Liver (tissue), 8 donors: ENCODE measurements at regions not wholly inside any gene's neighbourhood (a gene's known extent, or its start where the extent isn't known, plus 50 kb on each side); places are given as distances from the start of the nearest gene placed in this dataset.

ENCODE experiments used
- DNase-seq: peaks from one replicate; pipeline ENCODE4 v3.0.0-alpha.2; 2017; ENCODE audit warnings: low spot score
- H3K27ac ChIP-seq, 2 donors: one replicate each; pipeline ENCODE4 v1.7.0; 2013; ENCODE audit warnings: inconsistent platforms in 2 of 2, low read length in 2 of 2, control low read depth in 1 of 2, low read depth in 1 of 2, mild to moderate bottlenecking in 1 of 2
- H3K27me3 ChIP-seq, 4 donors: one replicate each; pipeline versions ENCODE4 v1.6.1 to v1.7.0; 2013; ENCODE audit warnings: low read length in 3 of 4, inconsistent platforms in 1 of 4, mild to moderate bottlenecking in 1 of 4, moderate library complexity in 1 of 4; ENCODE audit not compliant: control insufficient read depth in 4 of 4, insufficient read depth in 4 of 4
- H3K36me3 ChIP-seq, 4 donors: one replicate each; pipeline versions ENCODE4 v1.6.1 to v1.7.0; 2013; ENCODE audit warnings: low read length in 3 of 4, mild to moderate bottlenecking in 3 of 4, low read depth in 1 of 4, moderate library complexity in 1 of 4; ENCODE audit not compliant: control insufficient read depth in 4 of 4, insufficient read depth in 3 of 4
- H3K4me1 ChIP-seq, 4 donors: one replicate each; pipeline versions ENCODE4 v1.6.1 to v1.7.0; 2013; ENCODE audit warnings: low read length in 3 of 4, mild to moderate bottlenecking in 3 of 4, moderate library complexity in 1 of 4; ENCODE audit not compliant: control insufficient read depth in 4 of 4, insufficient read depth in 4 of 4
- H3K4me3 ChIP-seq, 3 donors: one replicate each; pipeline versions ENCODE4 v1.6.1 to v1.7.0; 2013; ENCODE audit warnings: low read length in 3 of 3, control low read depth in 1 of 3, low read depth in 1 of 3, mild to moderate bottlenecking in 1 of 3
- H3K9ac ChIP-seq, 2 donors: one replicate each; pipeline ENCODE4 v1.7.0; 2013; ENCODE audit warnings: low read length in 2 of 2, mild to moderate bottlenecking in 2 of 2, moderate library complexity in 2 of 2, control low read depth in 1 of 2, low read depth in 1 of 2
- H3K9me3 ChIP-seq, 4 donors: one replicate each; pipeline versions ENCODE4 v1.6.1 to v1.7.0; 2013; ENCODE audit warnings: low read length in 3 of 4; ENCODE audit not compliant: control insufficient read depth in 4 of 4
- ATF3 ChIP-seq: IDR thresholded peaks from 2 replicates; pipeline ENCODE4 v1.6.1; 2016; ENCODE audit warnings: antibody characterized with exemption
- CTCF ChIP-seq: fragments of 150-350 bp; IDR thresholded peaks from 2 replicates; pipeline ENCODE4 v1.5.1; 2017; ENCODE audit warnings: improper control_type of control experiment, low read depth, low read length; ENCODE audit not compliant: missing input control
- EGR1 ChIP-seq, 2 donors: IDR thresholded peaks; 2 replicates each; pipeline ENCODE4 v1.6.1; 2016 to 2018; ENCODE audit warnings: antibody characterized with exemption in 2 of 2, low read depth in 2 of 2
- FOXA2 ChIP-seq: IDR thresholded peaks from 2 replicates; pipeline ENCODE4 v1.6.1; 2016; ENCODE audit warnings: antibody characterized with exemption
- GABPA ChIP-seq, 2 donors: IDR thresholded peaks in 1 of 2; conservative IDR thresholded peaks in 1 of 2; 2 replicates each; pipeline ENCODE4 v1.6.1; 2016; ENCODE audit warnings: antibody characterized with exemption in 2 of 2, mild to moderate bottlenecking in 1 of 2, moderate library complexity in 1 of 2
- HNF4A ChIP-seq, 2 donors: conservative IDR thresholded peaks; 2 replicates each; pipeline ENCODE4 v1.6.1; 2016; ENCODE audit warnings: antibody characterized with exemption in 2 of 2, mild to moderate bottlenecking in 2 of 2
- HNF4G ChIP-seq: IDR thresholded peaks from 2 replicates; pipeline ENCODE4 v1.6.1; 2016; ENCODE audit warnings: antibody characterized with exemption
- JUND ChIP-seq, 2 donors: IDR thresholded peaks; 2 replicates each; pipeline ENCODE4 v1.6.1; 2016; ENCODE audit warnings: antibody characterized with exemption in 2 of 2
- MAX ChIP-seq: IDR thresholded peaks from 2 replicates; pipeline ENCODE4 v1.6.1; 2016; ENCODE audit warnings: antibody characterized with exemption
- NR2F2 ChIP-seq: IDR thresholded peaks from 2 replicates; pipeline ENCODE4 v1.6.1; 2016; ENCODE audit warnings: antibody characterized with exemption
- RAD21 ChIP-seq, 2 donors: IDR thresholded peaks; 2 replicates each; pipeline ENCODE4 v1.6.1; 2016; ENCODE audit warnings: antibody characterized with exemption in 2 of 2, mild to moderate bottlenecking in 2 of 2
- REST ChIP-seq: IDR thresholded peaks from 2 replicates; pipeline ENCODE4 v1.6.1; 2016; ENCODE audit warnings: antibody characterized with exemption, mild to moderate bottlenecking
- RXRA ChIP-seq, 2 donors: IDR thresholded peaks; 2 replicates each; pipeline ENCODE4 v1.6.1; 2017 to 2018; ENCODE audit warnings: antibody characterized with exemption in 2 of 2, mild to moderate bottlenecking in 1 of 2
- SP1 ChIP-seq: IDR thresholded peaks from 2 replicates; pipeline ENCODE4 v1.6.1; 2018; ENCODE audit warnings: antibody characterized with exemption, mild to moderate bottlenecking
- TAF1 ChIP-seq: conservative IDR thresholded peaks from 2 replicates; pipeline ENCODE4 v1.6.1; 2016; ENCODE audit warnings: antibody characterized with exemption, mild to moderate bottlenecking
- YY1 ChIP-seq: IDR thresholded peaks from 2 replicates; pipeline ENCODE4 v1.6.1; 2016; ENCODE audit warnings: antibody characterized with exemption, mild to moderate bottlenecking
- ZBTB33 ChIP-seq: IDR thresholded peaks from 2 replicates; pipeline ENCODE4 v1.6.1; 2016; ENCODE audit warnings: antibody characterized with exemption
- WGBS: extraction: QIAGEN DNeasy Blood & Tissue Kit; methylation state at CpG from one replicate; pipeline ENCODE4 v1.1.7; 2013; 5-methylcytosine and 5-hydroxymethylcytosine counted together
- donor health status: healthy.
- donor health status: healthy.
- donor health status: healthy.
- donor health status: healthy.
- donor health status: healthy.

- Histone ChIP-seq H3K9ac (no peak overlapping the region), H3K4me1 (peaks cover 3 to 14% (median 6%) of the 10 kb centered on the region in 4 donors), H3K4me3 (no peak overlapping the region), H3K36me3 (no peaks in the 10 kb centered on the region), H3K9me3 (no peaks in the 10 kb centered on the region), H3K27ac (no peak overlapping the region), H3K27me3 (no peaks in the 10 kb centered on the region)
- TF ChIP-seq ATF3 (no peak), HNF4G (no peak), YY1 (no peak), NR2F2 (no peak), HNF4A (conservative IDR thresholded peaks at IDR 0.05) (no peak), TAF1 (no peak), RXRA (IDR thresholded peaks at IDR 0.05) (no peak), GABPA (IDR thresholded peaks at IDR 0.05 in 1 of 2, conservative IDR thresholded peaks at IDR 0.05 in 1 of 2) (no peak), CTCF (no peak), EGR1 (IDR thresholded peaks at IDR 0.05; ENCODE audit: low read depth in 2 of 2) (no peak), FOXA2 (no peak)
- WGBS, result 66% methylated on average over 6 of the region's 6 CpGs
- no peak for DNase-seq
Observed at GRCh38 chr14:51566831-51567582, 84.7 kb upstream of the FRMD6 start.

- H3K27me3 ChIP-seq, result no peaks in the 10 kb centered on the region
- peaks cover 3 to 14% (median 6%) of the 10 kb centered on the region in 4 donors for H3K4me1 ChIP-seq
- no peak for DNase-seq
- TF ChIP-seq EGR1 (IDR thresholded peaks at IDR 0.05; ENCODE audit: low read depth in 2 of 2) (no peak), YY1 (no peak), RXRA (IDR thresholded peaks at IDR 0.05) (no peak), FOXA2 (no peak), REST (no peak), CTCF (no peak), HNF4A (conservative IDR thresholded peaks at IDR 0.05) (no peak), RAD21 (IDR thresholded peaks at IDR 0.05) (no peak), GABPA (IDR thresholded peaks at IDR 0.05 in 1 of 2, conservative IDR thresholded peaks at IDR 0.05 in 1 of 2) (no peak), ZBTB33 (no peak), MAX (no peak), JUND (IDR thresholded peaks at IDR 0.05) (no peak), SP1 (no peak), ATF3 (no peak), HNF4G (no peak), NR2F2 (no peak)
- no peaks in the 10 kb centered on the region for H3K36me3 ChIP-seq
- H3K27ac ChIP-seq, result no peak overlapping the region
- no peak overlapping the region for H3K4me3 ChIP-seq
- no peak overlapping the region for H3K9ac ChIP-seq
- H3K9me3 ChIP-seq, result no peaks in the 10 kb centered on the region
- WGBS, result 98% methylated on average over 2 of the region's 2 CpGs
Observed at GRCh38 chr14:51568366-51568765, 83.3 kb upstream of the FRMD6 start.
